ENCODE measurements at regions not wholly inside any gene's neighbourhood (a gene's known extent, or its start where the extent isn't known, plus 50 kb on each side); places are given as distances from the start of the nearest gene placed in this dataset.

- TF ChIP-seq, protein P1, sequence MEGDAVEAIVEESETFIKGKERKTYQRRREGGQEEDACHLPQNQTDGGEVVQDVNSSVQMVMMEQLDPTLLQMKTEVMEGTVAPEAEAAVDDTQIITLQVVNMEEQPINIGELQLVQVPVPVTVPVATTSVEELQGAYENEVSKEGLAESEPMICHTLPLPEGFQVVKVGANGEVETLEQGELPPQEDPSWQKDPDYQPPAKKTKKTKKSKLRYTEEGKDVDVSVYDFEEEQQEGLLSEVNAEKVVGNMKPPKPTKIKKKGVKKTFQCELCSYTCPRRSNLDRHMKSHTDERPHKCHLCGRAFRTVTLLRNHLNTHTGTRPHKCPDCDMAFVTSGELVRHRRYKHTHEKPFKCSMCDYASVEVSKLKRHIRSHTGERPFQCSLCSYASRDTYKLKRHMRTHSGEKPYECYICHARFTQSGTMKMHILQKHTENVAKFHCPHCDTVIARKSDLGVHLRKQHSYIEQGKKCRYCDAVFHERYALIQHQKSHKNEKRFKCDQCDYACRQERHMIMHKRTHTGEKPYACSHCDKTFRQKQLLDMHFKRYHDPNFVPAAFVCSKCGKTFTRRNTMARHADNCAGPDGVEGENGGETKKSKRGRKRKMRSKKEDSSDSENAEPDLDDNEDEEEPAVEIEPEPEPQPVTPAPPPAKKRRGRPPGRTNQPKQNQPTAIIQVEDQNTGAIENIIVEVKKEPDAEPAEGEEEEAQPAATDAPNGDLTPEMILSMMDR (IDR thresholded peaks at IDR 0.05) = no peak
- no peak for TF ChIP-seq POLR2A (IDR thresholded peaks at IDR 0.05)
- intact Hi-C loops (cut with DNase I; ENCODE audit: low total_unique reads) = no loop called here
- H3K4me3 ChIP-seq (ENCODE audit: low read depth, poor library complexity, severe bottlenecking) = no peak overlapping the region
- DNase-seq (ENCODE audit: low spot score in 2 of 2) = no peak
These were observed 461.1 kb upstream of the UBE2E3 start for GRCh38 chr2:180519276-180519675.

DNA sequence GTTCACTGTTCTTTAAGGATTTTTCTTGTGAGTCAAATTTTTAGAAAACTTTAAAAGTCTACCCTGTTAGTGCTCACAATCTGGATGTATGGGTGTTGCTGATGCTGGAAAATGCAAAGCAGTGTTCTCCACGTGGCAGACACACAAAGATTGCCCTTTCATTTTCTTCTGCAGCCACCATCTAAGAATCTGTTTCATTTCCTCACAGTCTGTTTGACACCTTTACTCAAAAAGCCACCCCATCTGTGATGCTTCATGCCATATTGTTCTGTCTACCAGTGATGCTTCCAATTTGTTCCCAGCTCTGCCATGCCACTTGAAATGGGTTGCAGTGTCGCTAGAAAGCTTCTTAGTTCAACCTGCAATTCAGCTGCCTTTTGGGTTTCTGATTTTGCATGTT, 464.2 kb upstream of the UBE2E3 start:
- TF ChIP-seq, protein P1 (IDR thresholded peaks at IDR 0.05) = no peak
- no peak for TF ChIP-seq POLR2A (IDR thresholded peaks at IDR 0.05)
- intact Hi-C loops (cut with DNase I; ENCODE audit: low total_unique reads) = no loop called here
- 59 to 76% methylated on average over 2 of the region's 2 CpGs for WGBS, 2 donors
- H3K4me3 ChIP-seq (ENCODE audit: low read depth, poor library complexity, severe bottlenecking) = no peak overlapping the region
- no peak for DNase-seq (ENCODE audit: low spot score in 2 of 2)

DNA sequence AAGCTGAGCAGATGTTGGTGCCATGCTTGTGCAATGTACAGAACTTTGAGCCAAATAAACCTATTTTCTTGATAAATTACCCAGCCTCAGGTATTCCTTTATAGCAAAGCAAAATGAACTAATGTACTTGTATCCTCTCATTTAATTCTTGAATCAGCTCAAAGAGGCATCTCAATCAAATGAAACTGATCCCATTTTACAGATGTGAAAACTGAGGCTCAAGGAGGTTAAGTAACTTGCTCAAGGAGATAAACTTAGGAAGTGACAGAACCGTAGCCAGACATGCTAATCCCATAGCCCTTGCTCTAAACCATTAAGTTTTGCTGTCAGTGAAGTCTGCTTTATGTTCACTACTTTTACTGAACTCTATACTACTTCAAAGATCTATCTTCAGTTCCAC, 467.0 kb upstream of the UBE2E3 start:
- 77 to 95% methylated on average over 1 of the region's 1 CpG for WGBS, 2 donors
- TF ChIP-seq, protein P1 (IDR thresholded peaks at IDR 0.05) = no peak
- TF ChIP-seq POLR2A (IDR thresholded peaks at IDR 0.05) = no peak
- intact Hi-C loops (cut with DNase I; ENCODE audit: low total_unique reads) = no loop called here
- no peak for DNase-seq (ENCODE audit: low spot score in 2 of 2)
- no peak overlapping the region for H3K4me3 ChIP-seq (ENCODE audit: low read depth, poor library complexity, severe bottlenecking)

GRCh38 chr2:180508458-180508857, 471.9 kb upstream of the UBE2E3 start:
- WGBS, 2 donors = 67 to 74% methylated on average over 2 of the region's 2 CpGs
- intact Hi-C loops (cut with DNase I; ENCODE audit: low total_unique reads) = no loop called here
- TF ChIP-seq POLR2A (IDR thresholded peaks at IDR 0.05) = no peak
- TF ChIP-seq, protein P1 (IDR thresholded peaks at IDR 0.05) = no peak
- no peak overlapping the region for H3K4me3 ChIP-seq (ENCODE audit: low read depth, poor library complexity, severe bottlenecking)
- no peak for DNase-seq (ENCODE audit: low spot score in 2 of 2)

DNA sequence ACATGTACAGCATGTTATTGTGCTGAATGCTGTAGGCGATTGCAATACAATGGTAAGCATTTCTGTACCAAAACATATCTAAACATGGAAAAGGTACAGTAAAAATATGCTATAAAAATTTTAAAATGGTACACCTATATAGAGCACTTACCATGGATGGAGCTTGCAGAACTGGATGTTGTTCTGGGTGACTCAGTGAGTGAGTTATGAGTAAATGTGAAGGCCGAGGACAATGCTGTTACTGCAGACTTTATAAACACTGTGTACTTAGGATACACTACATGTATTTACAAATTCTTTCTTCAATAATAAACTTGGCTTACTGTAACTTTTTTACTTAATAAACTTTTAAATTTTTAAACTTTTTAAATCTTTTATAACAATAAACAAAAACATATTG, 473.4 kb upstream of the UBE2E3 start:
- DNase-seq (ENCODE audit: low spot score in 2 of 2) = no peak
- no peak overlapping the region for H3K4me3 ChIP-seq (ENCODE audit: low read depth, poor library complexity, severe bottlenecking)
- intact Hi-C loops (cut with DNase I; ENCODE audit: low total_unique reads) = no loop called here
- TF ChIP-seq, protein P1 (IDR thresholded peaks at IDR 0.05) = no peak
- WGBS, 2 donors = 84 to 93% methylated on average over 2 of the region's 2 CpGs

- DNase-seq (ENCODE audit: low spot score in 2 of 2) = no peak
- intact Hi-C loops (cut with DNase I; ENCODE audit: low total_unique reads) = no loop called here
- WGBS, 2 donors = 51 to 59% methylated on average over 1 of the region's 1 CpG
- no peak for TF ChIP-seq POLR2A (IDR thresholded peaks at IDR 0.05)
- TF ChIP-seq, protein P1 (IDR thresholded peaks at IDR 0.05) = no peak
- H3K4me3 ChIP-seq (ENCODE audit: low read depth, poor library complexity, severe bottlenecking) = no peak overlapping the region
These were observed 475.2 kb upstream of the UBE2E3 start for GRCh38 chr2:180505203-180505602.

All from lower leg skin (tissue), 4 donors.